ENCODE measurements at regions not wholly inside any gene's neighbourhood (a gene's known extent, or its start where the extent isn't known, plus 50 kb on each side); places are given as distances from the start of the nearest gene placed in this dataset.

DNA sequence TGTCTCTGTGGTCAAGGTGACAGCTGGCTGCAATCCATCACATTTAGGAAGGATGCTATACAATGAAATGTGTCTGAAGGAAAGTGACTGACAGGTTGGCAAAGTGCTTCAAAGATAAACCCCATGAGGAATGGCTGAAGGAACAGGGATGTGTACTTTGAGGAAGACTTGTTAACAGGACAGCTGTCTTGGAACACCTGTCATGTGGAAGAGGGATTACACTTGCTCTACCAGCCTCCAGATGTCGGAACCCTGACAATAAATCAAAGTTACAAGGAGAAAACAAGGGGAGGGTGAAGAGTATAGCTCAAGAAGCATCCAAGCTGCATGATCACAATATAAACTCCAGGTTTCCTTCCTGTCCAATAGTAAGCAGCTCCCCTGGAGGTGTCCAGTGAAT lies 147.8 kb upstream of the TMCC3 start:
- TF ChIP-seq, protein P1, sequence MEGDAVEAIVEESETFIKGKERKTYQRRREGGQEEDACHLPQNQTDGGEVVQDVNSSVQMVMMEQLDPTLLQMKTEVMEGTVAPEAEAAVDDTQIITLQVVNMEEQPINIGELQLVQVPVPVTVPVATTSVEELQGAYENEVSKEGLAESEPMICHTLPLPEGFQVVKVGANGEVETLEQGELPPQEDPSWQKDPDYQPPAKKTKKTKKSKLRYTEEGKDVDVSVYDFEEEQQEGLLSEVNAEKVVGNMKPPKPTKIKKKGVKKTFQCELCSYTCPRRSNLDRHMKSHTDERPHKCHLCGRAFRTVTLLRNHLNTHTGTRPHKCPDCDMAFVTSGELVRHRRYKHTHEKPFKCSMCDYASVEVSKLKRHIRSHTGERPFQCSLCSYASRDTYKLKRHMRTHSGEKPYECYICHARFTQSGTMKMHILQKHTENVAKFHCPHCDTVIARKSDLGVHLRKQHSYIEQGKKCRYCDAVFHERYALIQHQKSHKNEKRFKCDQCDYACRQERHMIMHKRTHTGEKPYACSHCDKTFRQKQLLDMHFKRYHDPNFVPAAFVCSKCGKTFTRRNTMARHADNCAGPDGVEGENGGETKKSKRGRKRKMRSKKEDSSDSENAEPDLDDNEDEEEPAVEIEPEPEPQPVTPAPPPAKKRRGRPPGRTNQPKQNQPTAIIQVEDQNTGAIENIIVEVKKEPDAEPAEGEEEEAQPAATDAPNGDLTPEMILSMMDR (IDR thresholded peaks at IDR 0.05; ENCODE audit: poor library complexity, severe bottlenecking): no peak
- TF ChIP-seq POLR2AphosphoS5 (IDR thresholded peaks at IDR 0.05): peak; percentile 74
- no peak for TF ChIP-seq MXI1 (conservative IDR thresholded peaks at IDR 0.05; ENCODE audit: poor library complexity, severe bottlenecking)
